Upper lobe of left lung (tissue), 4 donors: ENCODE measurements at regions not wholly inside any gene's neighbourhood (a gene's known extent, or its start where the extent isn't known, plus 50 kb on each side); places are given as distances from the start of the nearest gene placed in this dataset.

Experiments used
- EP300 ChIP-seq, 4 donors: sonication (generic); formaldehyde crosslinking; IDR thresholded peaks; one replicate each; pipeline ENCODE4 v1.5.1; 2017; ENCODE audit warnings: antibody characterized with exemption in 4 of 4, control low read depth in 2 of 4
- POLR2A ChIP-seq, 4 donors: fragments of 450-650 bp; IDR thresholded peaks; one replicate each; pipeline ENCODE4 v1.5.1; 2016 to 2017; ENCODE audit warnings: antibody characterized with exemption in 4 of 4, mild to moderate bottlenecking in 2 of 4
- POLR2AphosphoS5 ChIP-seq, 2 donors: sonication (generic); formaldehyde crosslinking; IDR thresholded peaks; one replicate each; pipeline ENCODE4 v1.5.1; 2017; ENCODE audit warnings: antibody characterized with exemption in 2 of 2
- TF ChIP-seq, protein P1 (sequence below), 6 experiments: fragments of 450-650 bp in 4 of 6; fragments of 200-600 bp in 2 of 6; sonication (generic) in 2 of 6; IDR thresholded peaks; one replicate each; pipeline ENCODE4 v1.5.1; 2016 to 2019; ENCODE audit warnings: antibody characterized with exemption in 6 of 6

DNA sequence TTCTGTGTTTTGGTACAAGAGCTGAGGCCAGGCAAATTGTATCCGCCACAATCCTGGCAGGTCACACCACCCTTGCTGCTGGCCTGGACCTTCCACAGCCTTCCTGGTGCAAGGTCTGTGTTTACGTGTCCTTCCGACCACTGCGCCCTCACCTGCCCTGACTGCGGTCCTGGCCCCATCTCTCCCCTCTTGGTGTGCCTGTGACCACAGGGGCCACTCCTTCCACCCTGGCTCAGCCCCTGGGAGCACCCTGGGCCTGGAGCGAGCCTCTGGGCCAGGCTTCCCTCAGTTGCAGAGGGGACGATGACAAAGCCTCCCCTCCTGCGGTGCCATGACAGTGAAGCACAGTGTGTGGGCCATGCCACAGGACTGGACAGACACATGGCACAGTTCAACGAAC, 104.5 kb downstream of the PLXNA1 start:
- TF ChIP-seq, protein P1, sequence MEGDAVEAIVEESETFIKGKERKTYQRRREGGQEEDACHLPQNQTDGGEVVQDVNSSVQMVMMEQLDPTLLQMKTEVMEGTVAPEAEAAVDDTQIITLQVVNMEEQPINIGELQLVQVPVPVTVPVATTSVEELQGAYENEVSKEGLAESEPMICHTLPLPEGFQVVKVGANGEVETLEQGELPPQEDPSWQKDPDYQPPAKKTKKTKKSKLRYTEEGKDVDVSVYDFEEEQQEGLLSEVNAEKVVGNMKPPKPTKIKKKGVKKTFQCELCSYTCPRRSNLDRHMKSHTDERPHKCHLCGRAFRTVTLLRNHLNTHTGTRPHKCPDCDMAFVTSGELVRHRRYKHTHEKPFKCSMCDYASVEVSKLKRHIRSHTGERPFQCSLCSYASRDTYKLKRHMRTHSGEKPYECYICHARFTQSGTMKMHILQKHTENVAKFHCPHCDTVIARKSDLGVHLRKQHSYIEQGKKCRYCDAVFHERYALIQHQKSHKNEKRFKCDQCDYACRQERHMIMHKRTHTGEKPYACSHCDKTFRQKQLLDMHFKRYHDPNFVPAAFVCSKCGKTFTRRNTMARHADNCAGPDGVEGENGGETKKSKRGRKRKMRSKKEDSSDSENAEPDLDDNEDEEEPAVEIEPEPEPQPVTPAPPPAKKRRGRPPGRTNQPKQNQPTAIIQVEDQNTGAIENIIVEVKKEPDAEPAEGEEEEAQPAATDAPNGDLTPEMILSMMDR (IDR thresholded peaks at IDR 0.05), result no peak
- TF ChIP-seq POLR2AphosphoS5 (IDR thresholded peaks at IDR 0.05), result no peak
- TF ChIP-seq POLR2A (IDR thresholded peaks at IDR 0.05), result no peak
- TF ChIP-seq EP300 (IDR thresholded peaks at IDR 0.05), result no peak
